ENCODE measurements at regions not wholly inside any gene's neighbourhood (a gene's known extent, or its start where the extent isn't known, plus 50 kb on each side); places are given as distances from the start of the nearest gene placed in this dataset.

DNA sequence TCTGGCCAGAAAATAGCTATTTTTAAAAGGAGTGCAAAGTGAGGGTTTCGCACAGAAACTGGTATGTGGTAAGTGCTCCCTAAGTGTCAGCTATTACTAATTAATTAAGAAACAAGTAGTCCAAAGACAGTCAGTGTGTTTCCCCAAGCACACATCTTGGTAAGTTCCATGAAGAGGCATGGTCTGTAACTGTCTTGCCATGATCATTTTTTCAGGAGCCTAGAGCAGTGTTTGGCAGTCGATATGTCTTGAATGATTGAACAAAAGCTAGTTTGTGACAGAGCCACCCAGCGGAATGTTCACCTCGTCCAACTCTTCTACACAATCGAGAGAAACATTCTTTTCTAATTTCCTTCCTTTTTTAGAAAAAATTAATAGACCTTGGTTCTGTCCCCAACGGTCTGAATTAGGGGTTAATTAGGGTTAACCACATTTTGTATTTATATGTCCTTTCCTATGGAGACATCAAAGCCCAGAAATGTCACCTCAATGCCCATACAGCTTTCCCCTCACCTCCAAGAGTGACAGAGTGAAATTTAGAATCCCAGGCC lies 57.6 kb upstream of the FTH1 start:
- Histone ChIP-seq H3K27ac (peak overlapping the region; percentile 68 to 87 (median 82)), H3K4me1 (peaks cover 0 to 15% (median 5%) of the 10 kb centered on the region in 4 donors), H3K4me3 (no peak overlapping the region), H3K27me3 (no peaks in the 10 kb centered on the region), H3K36me3 (no peaks in the 10 kb centered on the region), H3K9me3 (peaks cover 6 to 14% (median 8%) of the 10 kb centered on the region in 4 donors)
- 41 to 46% methylated on average over 6 of the region's 6 CpGs for WGBS, 2 donors
- no peak for DNase-seq
- no peak for TF ChIP-seq POLR2A (IDR thresholded peaks at IDR 0.05)
- no peak for TF ChIP-seq POLR2AphosphoS5 (IDR thresholded peaks at IDR 0.05)
- TF ChIP-seq EP300 (IDR thresholded peaks at IDR 0.05) = no peak
- TF ChIP-seq, protein P1, sequence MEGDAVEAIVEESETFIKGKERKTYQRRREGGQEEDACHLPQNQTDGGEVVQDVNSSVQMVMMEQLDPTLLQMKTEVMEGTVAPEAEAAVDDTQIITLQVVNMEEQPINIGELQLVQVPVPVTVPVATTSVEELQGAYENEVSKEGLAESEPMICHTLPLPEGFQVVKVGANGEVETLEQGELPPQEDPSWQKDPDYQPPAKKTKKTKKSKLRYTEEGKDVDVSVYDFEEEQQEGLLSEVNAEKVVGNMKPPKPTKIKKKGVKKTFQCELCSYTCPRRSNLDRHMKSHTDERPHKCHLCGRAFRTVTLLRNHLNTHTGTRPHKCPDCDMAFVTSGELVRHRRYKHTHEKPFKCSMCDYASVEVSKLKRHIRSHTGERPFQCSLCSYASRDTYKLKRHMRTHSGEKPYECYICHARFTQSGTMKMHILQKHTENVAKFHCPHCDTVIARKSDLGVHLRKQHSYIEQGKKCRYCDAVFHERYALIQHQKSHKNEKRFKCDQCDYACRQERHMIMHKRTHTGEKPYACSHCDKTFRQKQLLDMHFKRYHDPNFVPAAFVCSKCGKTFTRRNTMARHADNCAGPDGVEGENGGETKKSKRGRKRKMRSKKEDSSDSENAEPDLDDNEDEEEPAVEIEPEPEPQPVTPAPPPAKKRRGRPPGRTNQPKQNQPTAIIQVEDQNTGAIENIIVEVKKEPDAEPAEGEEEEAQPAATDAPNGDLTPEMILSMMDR (IDR thresholded peaks at IDR 0.05) = no peak
- peak in 1 of 2 donors; percentile 23 for ATAC-seq (ENCODE audit: low FRiP score in 2 of 2)

DNA sequence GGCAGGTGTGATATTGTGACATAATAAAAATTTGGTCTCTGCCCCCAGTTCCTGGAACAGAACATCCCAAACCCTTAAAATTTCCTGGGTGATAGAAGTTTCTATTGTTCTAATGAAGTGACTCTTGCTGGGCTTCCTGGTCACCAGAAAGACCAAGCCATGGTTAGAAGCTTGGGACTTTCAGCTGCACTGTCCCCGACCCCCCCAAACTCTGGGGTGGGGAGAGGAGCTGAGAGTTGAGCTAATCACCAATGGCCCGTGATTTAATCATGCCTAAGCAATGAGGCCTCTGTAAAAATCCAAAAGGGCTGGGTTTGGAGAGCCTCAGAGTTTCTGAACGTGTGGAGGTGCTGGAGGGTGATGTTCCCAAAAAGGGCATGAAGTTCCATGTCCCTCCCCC lies 54.8 kb upstream of the FTH1 start:
- ATAC-seq (ENCODE audit: low FRiP score in 2 of 2) (no peak), DNase-seq (no peak)
- no peak overlapping the region for H3K27ac ChIP-seq
- H3K9me3 ChIP-seq = peaks cover 6 to 14% (median 8%) of the 10 kb centered on the region in 4 donors
- H3K27me3 ChIP-seq = no peaks in the 10 kb centered on the region
- no peak for TF ChIP-seq POLR2AphosphoS5 (IDR thresholded peaks at IDR 0.05)
- TF ChIP-seq, protein P1 (IDR thresholded peaks at IDR 0.05) = no peak
- no peak for TF ChIP-seq POLR2A (IDR thresholded peaks at IDR 0.05)
- no peak for TF ChIP-seq EP300 (IDR thresholded peaks at IDR 0.05)
- peaks cover 0 to 15% (median 5%) of the 10 kb centered on the region in 4 donors for H3K4me1 ChIP-seq
- no peak overlapping the region for H3K4me3 ChIP-seq
- 83% methylated on average over 3 of the region's 3 CpGs for WGBS, 2 donors
- no peaks in the 10 kb centered on the region for H3K36me3 ChIP-seq

DNA sequence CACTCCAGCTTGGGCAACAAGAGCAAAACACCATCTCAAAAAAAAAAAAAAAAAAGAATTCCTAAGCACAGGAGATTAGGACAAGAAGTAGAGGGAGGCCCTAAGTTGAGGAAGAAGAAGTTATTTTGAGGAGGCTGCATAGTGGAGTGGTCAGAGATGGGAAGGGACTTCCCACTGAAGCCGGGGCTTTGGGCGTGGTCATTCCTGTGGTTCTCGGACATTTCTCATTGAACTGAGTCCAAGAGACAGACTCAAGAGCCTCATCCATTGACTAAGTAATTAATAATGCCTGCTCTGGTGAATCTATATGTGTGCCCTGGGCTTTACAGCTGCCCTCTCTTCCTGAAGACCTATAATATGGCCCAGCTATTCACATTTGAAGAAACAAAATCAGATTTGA lies 53.2 kb upstream of the FTH1 start:
- no peaks in the 10 kb centered on the region for H3K36me3 ChIP-seq
- peak overlapping the region in 1 of 4 donors; percentile 23 for H3K27ac ChIP-seq
- H3K4me3 ChIP-seq = no peak overlapping the region
- WGBS, 2 donors = 48 to 49% methylated on average over 3 of the region's 3 CpGs
- no peaks in the 10 kb centered on the region for H3K27me3 ChIP-seq
- H3K9me3 ChIP-seq = peaks cover 6 to 9% (median 8%) of the 10 kb centered on the region in 4 donors
- H3K4me1 ChIP-seq = peaks cover 0 to 10% (median 5%) of the 10 kb centered on the region in 4 donors
- TF ChIP-seq POLR2A (IDR thresholded peaks at IDR 0.05) = no peak
- no peak for TF ChIP-seq EP300 (IDR thresholded peaks at IDR 0.05)
- TF ChIP-seq, protein P1 (IDR thresholded peaks at IDR 0.05) = no peak
- no peak for TF ChIP-seq POLR2AphosphoS5 (IDR thresholded peaks at IDR 0.05)
- DNase-seq (peak in 1 of 2 donors; percentile 46), ATAC-seq (ENCODE audit: low FRiP score in 2 of 2) (peak in 1 of 2 donors; percentile 15)

DNA sequence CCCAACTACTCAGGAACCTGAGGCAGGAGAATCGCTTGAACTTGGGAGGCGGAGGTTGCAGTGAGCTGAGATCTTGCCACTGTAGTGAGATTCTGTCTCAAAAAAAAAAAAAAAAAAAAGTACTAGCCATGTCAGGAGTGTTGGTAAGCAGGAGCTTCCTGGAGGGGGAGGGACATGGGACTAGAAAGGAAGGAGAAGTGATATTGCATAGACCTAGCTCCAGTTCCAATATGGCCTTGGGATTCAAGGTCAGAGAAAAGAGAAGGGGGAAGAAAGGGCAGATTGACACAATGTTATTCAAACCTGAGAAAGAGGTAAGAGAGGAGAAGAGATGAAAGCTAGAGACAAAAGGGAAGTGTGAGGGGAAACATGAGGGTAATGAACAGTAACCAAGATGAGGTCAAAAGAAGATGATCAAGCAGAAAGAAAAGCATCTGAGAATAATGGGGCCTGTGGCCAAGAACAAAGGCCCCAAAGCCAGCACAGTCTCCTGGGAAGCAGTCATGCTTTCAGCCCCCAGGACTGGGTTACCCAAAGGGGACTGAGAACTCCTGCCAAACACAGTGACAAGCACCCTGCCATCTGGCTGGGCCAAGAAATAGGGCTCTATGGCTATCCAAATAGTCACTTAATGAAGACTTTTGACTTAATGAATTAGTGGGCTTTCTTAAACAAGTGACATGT lies 51.7 kb upstream of the FTH1 start:
- DNase-seq (no peak), ATAC-seq (ENCODE audit: low FRiP score in 2 of 2) (peak; percentile 28 to 58)
- TF ChIP-seq, protein P1 (IDR thresholded peaks at IDR 0.05) = no peak
- TF ChIP-seq POLR2AphosphoS5 (IDR thresholded peaks at IDR 0.05) = no peak
- no peak for TF ChIP-seq POLR2A (IDR thresholded peaks at IDR 0.05)
- TF ChIP-seq EP300 (IDR thresholded peaks at IDR 0.05) = no peak

More for the DNA sequence above, 51.7 kb upstream of the FTH1 start:
- Histone ChIP-seq H3K9me3 (peaks cover 6 to 9% (median 8%) of the 10 kb centered on the region in 4 donors), H3K4me1 (peaks cover 0 to 2% (median 0%) of the 10 kb centered on the region in 4 donors), H3K27ac (peak overlapping the region; percentile 24 to 68 (median 57)), H3K4me3 (no peak overlapping the region), H3K27me3 (no peaks in the 10 kb centered on the region), H3K36me3 (no peaks in the 10 kb centered on the region)
- 85 to 94% methylated on average over 2 of the region's 2 CpGs for WGBS, 2 donors

All from upper lobe of left lung (tissue), 6 donors.